Spinal cord (tissue), 9 donors: ENCODE measurements at regions not wholly inside any gene's neighbourhood (a gene's known extent, or its start where the extent isn't known, plus 50 kb on each side); places are given as distances from the start of the nearest gene placed in this dataset.
"Not testable (repeated sequence)": the region's sequence is repeated elsewhere in the genome, so short reads cannot be mapped to it uniquely, and the experiment has no call there.

Source experiments
- DNase-seq, 6 donors: peaks; one replicate each; pipeline versions ENCODE4 v3.0.0 to v3.0.0-alpha.2; 2013 to 2015; ENCODE audit warnings: low spot score in 6 of 6, low read depth in 4 of 6
- H3K27ac ChIP-seq: one replicate; pipeline ENCODE4 v1.5.1; 2013; ENCODE audit warnings: low read depth, low read length, control low read depth
- H3K27me3 ChIP-seq: one replicate; pipeline ENCODE4 v1.6.1; 2013; ENCODE audit warnings: low read length; ENCODE audit not compliant: control insufficient read depth, insufficient read depth
- H3K36me3 ChIP-seq: one replicate; pipeline ENCODE4 v1.6.1; 2013; ENCODE audit warnings: low read length; ENCODE audit not compliant: control insufficient read depth, insufficient read depth
- H3K4me1 ChIP-seq: one replicate; pipeline ENCODE4 v1.6.1; 2013; ENCODE audit warnings: low read length; ENCODE audit not compliant: control insufficient read depth, insufficient read depth
- H3K4me3 ChIP-seq: one replicate; pipeline ENCODE4 v1.5.1; 2013; ENCODE audit warnings: low read depth, low read length, control low read depth
- H3K9me3 ChIP-seq: one replicate; pipeline ENCODE4 v1.6.1; 2013; ENCODE audit warnings: low read length; ENCODE audit not compliant: control insufficient read depth, insufficient read depth
- WGBS: methylation state at CpG from one replicate; pipeline ENCODE4 v1.1.5; 2013; ENCODE audit warnings: missing lambda C conversion rate; ENCODE audit not compliant: insufficient coverage; 5-methylcytosine and 5-hydroxymethylcytosine counted together
- donor health status: healthy.

DNA sequence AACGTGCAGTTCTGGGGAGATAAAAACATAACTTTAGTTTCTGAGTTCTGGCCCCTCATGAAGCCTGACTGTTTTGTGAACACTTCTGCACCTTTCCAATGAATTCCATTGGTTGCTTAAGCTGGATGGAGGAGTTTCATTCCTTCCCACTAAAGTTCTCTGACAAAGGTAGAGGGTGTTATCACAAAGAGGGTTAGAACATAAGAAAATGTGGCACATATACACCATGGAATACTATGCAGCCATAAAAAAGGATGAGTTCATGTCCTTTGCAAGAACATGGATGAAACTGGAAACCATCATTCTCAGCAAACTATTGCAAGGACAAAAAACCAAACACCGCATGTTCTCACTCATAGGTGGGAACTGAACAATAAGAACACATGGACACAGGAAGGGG is 138.6 kb downstream of the LCA5 start:
- WGBS, result 100% methylated on average over 1 of the region's 2 CpGs
- not testable (repeated sequence) for H3K36me3 ChIP-seq, H3K4me3 ChIP-seq, H3K27ac ChIP-seq, H3K9me3 ChIP-seq, H3K4me1 ChIP-seq, DNase-seq, H3K27me3 ChIP-seq

DNA sequence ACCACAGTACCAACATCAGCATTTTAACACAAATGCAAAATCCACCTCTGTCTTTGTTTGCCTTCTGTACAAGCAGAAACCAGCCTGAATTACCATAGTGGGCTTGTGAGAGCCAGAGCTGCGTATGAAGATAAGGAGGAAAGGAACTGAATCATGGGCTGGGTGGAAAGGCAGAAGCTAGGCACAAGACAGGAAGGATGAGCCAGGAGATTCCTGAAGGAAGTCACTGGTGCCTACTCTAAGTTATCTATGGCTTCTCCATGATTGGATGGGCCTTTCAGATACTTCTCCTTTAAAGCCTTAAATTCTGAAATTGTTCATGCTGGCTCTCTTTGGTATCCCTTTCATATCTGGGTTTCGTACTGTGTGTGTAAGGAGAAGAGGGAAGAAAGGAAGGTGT is 140.6 kb downstream of the LCA5 start:
- Histone ChIP-seq H3K4me1 (no peaks in the 10 kb centered on the region), H3K27me3 (no peaks in the 10 kb centered on the region), H3K4me3 (no peak overlapping the region), H3K27ac (no peak overlapping the region), H3K9me3 (no peaks in the 10 kb centered on the region), H3K36me3 (no peaks in the 10 kb centered on the region)
- no peak for DNase-seq
- WGBS, result 100% methylated on average over 1 of the region's 2 CpGs

- DNase-seq, result no peak
- H3K4me3 ChIP-seq, result no peak overlapping the region
- no peaks in the 10 kb centered on the region for H3K9me3 ChIP-seq
- WGBS, result 100% methylated on average over 1 of the region's 3 CpGs
- H3K27ac ChIP-seq, result no peak overlapping the region
- no peaks in the 10 kb centered on the region for H3K36me3 ChIP-seq
- no peaks in the 10 kb centered on the region for H3K4me1 ChIP-seq
- H3K27me3 ChIP-seq, result no peaks in the 10 kb centered on the region
These were observed 142.5 kb downstream of the LCA5 start for GRCh38 chr6:79394690-79395089.

GRCh38 chr6:79392094-79392493 is 145.1 kb downstream of the LCA5 start:
- no peak for DNase-seq
- no CpG with 5 or more reads among the region's 3 CpGs for WGBS
- Histone ChIP-seq H3K36me3 (no peaks in the 10 kb centered on the region), H3K27ac (no peak overlapping the region), H3K4me3 (no peak overlapping the region), H3K27me3 (no peaks in the 10 kb centered on the region), H3K9me3 (no peaks in the 10 kb centered on the region), H3K4me1 (no peaks in the 10 kb centered on the region)

DNA sequence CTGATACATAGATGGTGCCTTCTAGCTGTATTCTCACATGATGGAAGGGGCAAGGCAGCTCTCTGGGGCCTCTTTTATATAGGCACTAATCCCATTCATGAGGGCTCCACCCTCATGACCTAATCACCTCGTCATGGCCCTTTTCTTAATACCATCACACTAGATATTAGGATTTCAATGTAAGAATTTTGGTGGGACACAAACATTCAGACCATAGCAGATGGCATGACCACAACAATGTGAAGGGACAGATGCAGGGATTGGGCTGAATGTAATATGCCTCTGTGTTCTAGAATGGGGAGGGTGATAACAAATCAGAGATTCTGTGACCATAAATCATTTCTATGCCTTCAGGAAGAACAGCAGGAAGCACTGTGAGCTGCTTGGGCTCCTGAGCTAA is 145.8 kb downstream of the LCA5 start:
- no peak for DNase-seq
- no peaks in the 10 kb centered on the region for H3K4me1 ChIP-seq
- no peaks in the 10 kb centered on the region for H3K27me3 ChIP-seq
- no peak overlapping the region for H3K27ac ChIP-seq
- no CpG with 5 or more reads among the region's 1 CpG for WGBS
- no peak overlapping the region for H3K4me3 ChIP-seq
- no peaks in the 10 kb centered on the region for H3K9me3 ChIP-seq
- no peaks in the 10 kb centered on the region for H3K36me3 ChIP-seq

- no CpG with 5 or more reads among the region's 4 CpGs for WGBS
- DNase-seq, result peak in 1 of 6 donors; percentile 35
- Histone ChIP-seq H3K9me3 (no peaks in the 10 kb centered on the region), H3K4me1 (no peaks in the 10 kb centered on the region), H3K4me3 (no peak overlapping the region), H3K27ac (no peak overlapping the region), H3K27me3 (no peaks in the 10 kb centered on the region), H3K36me3 (no peaks in the 10 kb centered on the region)
These were observed 151.3 kb downstream of the LCA5 start for GRCh38 chr6:79385893-79386292.

DNA sequence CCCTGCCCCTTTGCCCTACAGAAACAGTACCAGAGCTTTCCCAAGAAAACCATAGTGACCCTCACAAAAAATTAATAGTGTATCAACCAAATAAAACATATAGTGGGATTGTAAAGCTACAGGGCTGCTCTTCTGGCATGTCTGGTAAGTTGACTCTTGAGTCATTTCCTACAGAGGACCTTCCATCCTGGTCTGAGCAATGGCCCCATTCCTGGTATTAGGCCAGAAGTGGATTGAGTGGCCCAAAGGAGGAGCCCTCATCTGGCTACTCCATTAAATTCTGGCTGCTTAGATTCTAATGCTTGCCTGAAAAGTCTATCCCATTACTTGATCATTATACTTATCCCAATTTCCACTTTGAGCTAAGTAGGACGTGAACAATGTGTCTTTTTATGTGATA is 150.9 kb upstream of the HMGN3 start:
- WGBS, result no CpG with 5 or more reads among the region's 1 CpG
- no peaks in the 10 kb centered on the region for H3K36me3 ChIP-seq
- H3K27ac ChIP-seq, result no peak overlapping the region
- H3K4me3 ChIP-seq, result no peak overlapping the region
- no peak for DNase-seq
- no peaks in the 10 kb centered on the region for H3K9me3 ChIP-seq
- no peaks in the 10 kb centered on the region for H3K4me1 ChIP-seq
- H3K27me3 ChIP-seq, result no peaks in the 10 kb centered on the region

- Histone ChIP-seq H3K9me3 (no peaks in the 10 kb centered on the region), H3K27me3 (no peaks in the 10 kb centered on the region), H3K27ac (no peak overlapping the region), H3K4me1 (no peaks in the 10 kb centered on the region), H3K36me3 (no peaks in the 10 kb centered on the region), H3K4me3 (no peak overlapping the region)
- peak in 1 of 6 donors; percentile 20 for DNase-seq
- no CpG with 5 or more reads among the region's 1 CpG for WGBS
These were observed 150.4 kb upstream of the HMGN3 start for GRCh38 chr6:79384845-79385244.

GRCh38 chr6:79378957-79379356 is 144.5 kb upstream of the HMGN3 start:
- Histone ChIP-seq H3K36me3 (no peaks in the 10 kb centered on the region), H3K9me3 (no peaks in the 10 kb centered on the region), H3K4me3 (no peak overlapping the region), H3K4me1 (no peaks in the 10 kb centered on the region), H3K27ac (no peak overlapping the region), H3K27me3 (no peaks in the 10 kb centered on the region)
- no peak for DNase-seq
- no CpG with 5 or more reads among the region's 5 CpGs for WGBS

DNA sequence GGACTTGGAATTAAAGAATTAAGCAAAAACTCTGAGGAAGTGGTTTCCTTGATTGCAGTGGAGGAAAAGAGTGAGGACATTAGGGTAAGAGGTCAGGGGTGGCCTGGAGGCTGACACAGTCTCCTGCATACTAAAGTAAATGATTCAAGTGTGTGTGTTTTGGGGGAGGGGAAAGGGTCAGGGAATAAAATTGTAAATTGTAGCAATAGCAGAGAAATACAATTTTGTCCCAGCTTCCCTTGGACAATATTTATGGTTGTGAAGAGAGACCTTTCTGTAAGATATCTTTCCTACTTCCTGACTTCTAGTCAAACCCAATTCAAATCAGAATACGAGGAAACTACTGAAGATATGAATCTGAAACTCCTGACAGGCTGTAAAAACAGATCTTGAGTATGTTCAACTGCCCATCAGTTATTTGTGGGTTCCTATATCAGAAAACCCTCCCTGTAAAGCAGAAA is 143.4 kb upstream of the HMGN3 start:
- H3K9me3 ChIP-seq, result no peaks in the 10 kb centered on the region
- H3K4me3 ChIP-seq, result no peak overlapping the region
- no peaks in the 10 kb centered on the region for H3K36me3 ChIP-seq
- no peaks in the 10 kb centered on the region for H3K4me1 ChIP-seq
- H3K27ac ChIP-seq, result no peak overlapping the region
- WGBS, result no CpG with 5 or more reads among the region's 1 CpG
- H3K27me3 ChIP-seq, result no peaks in the 10 kb centered on the region
- no peak for DNase-seq
